HG03196 (cell line): ENCODE measurements at regions not wholly inside any gene's neighbourhood (a gene's known extent, or its start where the extent isn't known, plus 50 kb on each side); places are given as distances from the start of the nearest gene placed in this dataset.
"Not testable (repeated sequence)": the region's sequence is repeated elsewhere in the genome, so short reads cannot be mapped to it uniquely, and the experiment has no call there.

ENCODE experiments used
- ATAC-seq: cut with Tn5 transposase; IDR thresholded peaks from one replicate; pipeline ENCODE4 v1.9.1; 2021; ENCODE audit not compliant: unreplicated experiment

DNA sequence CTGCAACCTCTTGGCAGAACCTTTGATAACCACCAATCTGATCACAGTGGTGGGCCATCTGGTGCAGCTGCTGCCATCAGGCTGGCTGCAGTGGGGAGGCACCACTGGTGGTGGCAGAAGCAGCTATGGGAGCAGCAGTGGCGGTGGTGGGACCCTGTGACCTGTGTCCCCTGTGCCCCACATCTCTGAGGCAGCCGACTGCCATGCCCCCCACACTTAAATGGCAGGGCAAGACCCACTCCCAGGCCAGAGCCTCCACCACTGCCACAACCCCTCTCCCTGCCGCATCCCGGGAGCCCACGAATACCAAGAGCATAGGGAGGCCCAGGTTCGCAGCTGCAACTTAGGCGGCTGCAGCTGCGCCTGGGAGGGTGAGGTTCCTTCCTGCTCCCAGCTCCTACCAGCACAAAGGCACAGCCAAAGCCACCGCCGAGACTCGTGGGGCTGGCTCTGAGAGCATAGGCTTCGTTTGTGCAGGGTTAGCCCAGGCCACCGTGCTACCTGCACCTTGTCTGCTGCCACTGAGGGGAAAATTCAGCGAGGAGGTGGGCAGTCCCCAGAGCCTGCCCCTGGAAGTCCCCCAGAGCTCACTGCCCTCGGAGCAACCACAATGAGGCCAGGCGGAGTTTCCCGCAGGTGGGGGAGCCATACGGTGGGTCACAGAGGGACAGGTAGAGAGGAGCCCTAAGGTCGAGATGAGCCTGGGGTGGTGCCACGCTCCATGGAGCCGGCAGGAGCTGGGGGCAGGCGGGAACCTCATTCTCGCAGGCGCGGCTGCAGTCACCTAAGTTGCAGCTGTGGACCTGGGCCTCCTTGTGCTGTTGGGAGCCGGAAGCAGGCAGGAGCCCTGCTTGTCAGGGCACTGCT, 518.7 kb downstream of the RWDD3 start:
- no peak for ATAC-seq

DNA sequence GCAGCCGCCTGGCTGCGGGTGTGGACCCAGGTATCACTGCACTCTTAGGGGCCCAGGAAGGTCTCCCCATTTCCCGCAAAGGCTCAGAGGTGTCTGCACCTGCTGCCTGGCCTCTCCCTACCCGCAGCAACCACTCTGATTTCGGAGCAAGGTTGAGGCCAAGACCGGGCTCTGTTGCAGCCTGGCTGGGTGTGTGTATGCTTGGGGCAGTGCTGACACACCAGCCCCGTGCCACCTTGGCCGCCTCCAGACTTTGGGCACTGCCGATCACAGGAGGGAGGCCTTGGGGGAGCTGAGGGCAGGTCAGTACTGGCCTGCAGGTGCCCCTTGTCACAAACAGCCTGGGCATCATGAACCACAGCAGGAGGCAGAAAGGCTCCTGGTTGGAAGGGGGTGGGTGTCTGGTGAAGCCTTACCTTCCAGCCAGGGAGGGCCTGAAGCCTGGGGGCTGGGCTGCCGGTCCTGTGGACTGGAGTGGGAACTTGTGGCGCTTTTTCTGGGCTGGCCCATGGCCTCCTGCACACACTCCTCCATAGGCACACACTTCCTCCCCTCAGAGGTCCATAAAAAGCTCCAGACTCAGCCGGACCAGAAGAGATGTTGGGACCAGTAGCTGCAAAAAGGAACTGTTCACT, 519.5 kb downstream of the RWDD3 start:
- ATAC-seq = no peak

DNA sequence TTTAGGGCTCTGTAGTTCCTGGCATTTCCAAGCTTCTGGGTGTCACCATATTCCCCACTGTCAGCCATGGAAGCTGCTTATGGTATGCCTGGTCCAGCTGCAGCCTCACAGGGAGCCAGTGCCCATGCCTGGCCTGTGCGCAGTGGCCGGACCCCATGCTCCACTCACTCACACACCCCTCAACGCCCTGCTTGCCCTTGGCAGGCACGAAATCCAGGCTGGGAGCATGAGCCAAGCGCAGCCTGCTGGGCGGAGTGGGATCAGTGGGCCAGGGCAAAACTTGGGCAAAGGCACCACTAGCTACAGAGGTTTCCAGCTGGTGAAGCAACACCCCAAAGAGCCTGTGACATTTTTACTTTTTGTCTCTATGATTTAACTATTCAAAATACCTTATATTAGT, 520.4 kb downstream of the RWDD3 start:
- no peak for ATAC-seq

DNA sequence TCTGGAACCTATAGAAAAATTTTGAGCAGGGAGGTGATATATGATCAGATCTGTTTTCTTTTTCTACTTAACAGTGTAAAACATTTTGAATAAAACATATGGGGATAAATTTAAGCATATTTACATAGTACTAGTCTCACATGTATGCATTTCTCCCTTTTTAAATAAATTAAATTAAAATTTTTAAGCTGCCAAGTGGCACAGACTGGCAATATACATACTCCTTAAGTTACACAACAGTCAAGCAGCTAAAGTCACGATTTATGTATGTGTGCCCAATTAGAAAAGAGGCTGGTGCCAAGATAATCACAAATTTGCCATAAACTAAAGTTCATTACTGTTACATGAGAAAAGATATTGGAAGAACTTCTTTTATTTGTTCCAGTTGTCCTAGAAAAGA, 532.0 kb downstream of the RWDD3 start:
- ATAC-seq = no peak

DNA sequence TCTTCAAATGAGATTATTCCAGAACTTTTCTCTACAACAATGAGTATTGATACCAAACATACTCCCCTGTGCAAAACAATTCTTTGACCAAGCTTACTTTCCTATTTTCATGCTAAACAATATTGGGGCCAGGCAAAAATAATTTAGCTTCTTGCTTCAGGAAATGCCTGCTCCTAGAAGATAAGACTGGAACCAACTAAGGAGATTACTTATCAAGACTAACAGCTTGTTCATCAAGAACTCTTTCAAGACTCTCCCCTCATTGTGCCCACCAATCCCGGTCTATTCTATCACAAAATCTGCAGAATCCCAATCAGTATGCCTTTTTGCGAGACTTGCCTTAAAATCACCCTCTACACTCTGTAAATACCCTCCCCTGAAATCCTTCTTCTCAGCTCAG, 536.6 kb downstream of the RWDD3 start:
- no peak for ATAC-seq

DNA sequence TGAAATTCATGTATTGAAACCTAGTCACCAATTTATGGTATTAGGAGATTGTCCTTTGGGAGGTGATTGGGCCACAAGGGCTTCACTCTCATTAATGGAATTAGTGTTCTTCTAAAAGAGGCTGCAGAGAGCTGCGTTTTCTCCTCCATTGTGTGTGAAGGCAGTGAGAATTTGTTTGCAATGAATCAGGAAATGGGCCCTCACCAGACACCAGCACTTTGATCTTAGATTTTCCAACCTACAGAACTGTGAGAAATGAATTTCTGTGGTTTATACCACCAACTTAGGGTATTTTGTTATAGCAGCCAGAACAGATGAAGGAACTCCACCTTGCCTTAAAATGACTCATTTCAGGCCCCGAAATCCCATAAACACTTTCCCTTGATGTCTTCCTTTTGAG, 544.2 kb downstream of the RWDD3 start:
- no peak for ATAC-seq

DNA sequence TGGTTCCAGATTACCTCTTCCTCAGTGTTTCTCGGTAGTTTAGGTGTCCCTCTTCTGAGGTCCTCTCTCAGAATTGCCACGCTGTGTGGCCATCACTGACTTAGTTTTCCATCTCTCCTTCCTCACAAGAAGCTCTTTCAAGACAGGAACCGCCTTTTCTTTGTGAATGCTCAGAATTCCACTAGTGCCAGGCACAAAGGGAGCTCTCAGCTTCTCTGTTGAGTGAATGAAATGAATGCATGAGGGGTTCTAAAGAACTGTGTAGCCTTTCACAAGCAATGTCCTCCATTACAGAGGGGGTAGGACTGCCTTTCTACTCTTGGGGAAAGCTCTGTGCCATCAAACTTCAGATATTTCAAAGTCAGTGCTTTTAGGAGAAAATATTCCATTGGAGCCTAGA, 546.8 kb downstream of the RWDD3 start:
- no peak for ATAC-seq

DNA sequence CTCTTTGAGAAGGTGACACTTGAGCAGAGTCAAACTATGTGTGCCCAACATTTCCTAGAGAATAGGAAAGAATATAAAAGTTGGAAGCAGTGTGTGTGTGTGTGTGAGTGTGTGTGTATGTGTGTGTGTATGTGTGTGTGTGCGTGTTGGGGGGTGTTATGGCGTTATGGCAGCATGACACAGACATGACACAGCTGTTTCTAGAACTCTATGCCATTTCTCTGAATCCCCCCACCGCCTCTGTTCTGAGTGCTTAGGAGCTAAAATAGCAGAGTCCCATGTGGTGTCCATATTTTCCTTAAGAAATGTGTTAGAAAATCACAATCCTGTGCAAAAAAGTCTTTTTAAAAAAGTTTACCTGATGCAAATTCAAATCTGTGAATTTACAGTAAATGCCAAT, 556.1 kb downstream of the RWDD3 start:
- no peak for ATAC-seq

DNA sequence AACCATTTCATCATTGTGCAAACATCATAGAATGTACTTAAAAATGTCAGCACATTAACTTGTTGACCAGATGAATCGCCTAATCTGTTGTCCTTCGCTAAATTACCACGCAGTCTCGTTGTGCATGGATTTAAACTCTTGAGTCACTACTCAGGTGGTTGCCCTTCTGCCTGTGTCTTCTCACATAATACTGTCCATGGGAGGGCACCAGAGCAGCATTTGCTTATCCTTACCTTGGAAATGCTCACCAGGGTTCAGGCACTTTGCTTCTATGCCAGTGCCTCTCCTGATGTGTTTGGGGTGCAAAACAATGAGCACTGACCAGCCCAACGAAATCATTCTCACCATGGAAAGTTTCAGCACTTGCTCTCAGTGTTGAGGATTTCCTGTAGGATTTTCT, 559.9 kb downstream of the RWDD3 start:
- no peak for ATAC-seq

DNA sequence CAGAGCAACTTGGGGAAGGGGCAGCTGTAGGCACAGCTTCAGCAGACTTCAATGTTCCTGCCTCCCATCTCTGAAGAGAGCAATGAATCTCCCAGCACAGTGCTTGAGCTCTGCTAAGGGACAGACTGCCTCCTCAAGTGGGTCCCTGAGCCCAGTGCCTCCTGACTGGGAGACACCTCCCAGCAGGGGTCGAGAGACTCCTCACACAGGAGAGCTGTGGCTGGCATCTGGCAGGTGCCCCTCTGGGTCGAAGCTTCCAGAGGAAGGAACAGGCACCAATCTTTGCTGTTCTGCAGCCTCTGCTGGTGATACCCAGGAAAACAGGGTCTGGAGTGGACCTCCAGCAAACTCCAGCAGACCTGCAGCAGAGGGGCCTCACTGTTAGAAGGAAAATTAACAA, 563.8 kb downstream of the RWDD3 start:
- not testable (repeated sequence) for ATAC-seq

DNA sequence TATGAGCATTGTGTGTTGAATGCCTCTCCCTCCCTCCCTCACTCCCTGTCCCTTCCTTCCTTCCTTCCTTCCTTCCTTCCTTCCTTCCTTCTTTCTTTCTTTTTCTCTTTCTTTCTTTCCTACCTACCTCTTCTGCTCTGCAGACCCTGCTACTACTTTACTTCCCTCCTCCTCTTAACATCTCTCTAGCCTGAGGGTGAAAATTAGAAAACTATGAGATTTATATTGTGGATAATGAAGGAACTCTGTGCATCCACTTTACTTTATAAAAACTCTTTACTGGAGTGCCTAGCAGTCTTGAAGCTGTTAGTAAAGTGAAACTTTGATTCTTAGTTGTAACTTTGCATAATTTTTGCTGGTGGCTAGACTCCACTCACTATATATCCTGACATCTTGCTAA, 572.2 kb downstream of the RWDD3 start:
- no peak for ATAC-seq

DNA sequence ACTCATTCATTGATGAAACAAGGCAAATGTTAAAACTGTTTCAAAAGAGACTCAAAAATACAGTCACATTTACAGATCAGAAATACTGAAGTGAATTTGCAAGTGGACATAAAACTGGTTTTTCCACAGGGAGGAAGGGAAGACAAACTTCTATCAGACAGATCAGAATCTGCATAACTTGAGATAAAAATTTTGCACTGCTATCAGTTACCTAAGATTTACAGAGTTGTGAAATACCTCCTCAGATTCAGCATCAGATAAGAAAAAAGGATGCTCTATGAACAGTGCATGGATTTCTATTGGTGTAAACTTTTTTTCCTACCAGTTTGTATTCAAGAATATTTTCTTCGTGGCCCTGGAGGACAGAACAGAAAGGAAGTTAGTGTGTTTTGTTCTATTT, 575.4 kb downstream of the RWDD3 start:
- ATAC-seq = no peak

DNA sequence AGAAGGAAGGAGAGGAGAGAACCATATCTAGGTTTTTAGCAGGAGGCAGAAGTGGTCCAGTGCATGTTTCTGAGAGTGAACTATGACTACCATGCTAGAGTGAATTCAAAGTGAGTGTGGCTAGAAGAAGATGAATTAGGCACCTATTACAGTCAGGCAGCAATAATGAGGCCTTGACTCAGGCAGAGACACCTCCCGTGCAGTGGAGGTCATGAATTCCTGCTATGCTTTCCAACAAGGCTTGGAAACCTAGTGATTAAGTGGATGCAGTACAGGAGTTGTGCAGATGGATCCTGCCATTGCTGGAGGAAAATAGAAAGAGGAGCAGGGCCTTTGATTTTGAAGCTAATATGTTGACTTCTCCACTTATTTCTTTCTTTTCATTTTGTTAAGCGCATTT, 581.5 kb downstream of the RWDD3 start:
- no peak for ATAC-seq

DNA sequence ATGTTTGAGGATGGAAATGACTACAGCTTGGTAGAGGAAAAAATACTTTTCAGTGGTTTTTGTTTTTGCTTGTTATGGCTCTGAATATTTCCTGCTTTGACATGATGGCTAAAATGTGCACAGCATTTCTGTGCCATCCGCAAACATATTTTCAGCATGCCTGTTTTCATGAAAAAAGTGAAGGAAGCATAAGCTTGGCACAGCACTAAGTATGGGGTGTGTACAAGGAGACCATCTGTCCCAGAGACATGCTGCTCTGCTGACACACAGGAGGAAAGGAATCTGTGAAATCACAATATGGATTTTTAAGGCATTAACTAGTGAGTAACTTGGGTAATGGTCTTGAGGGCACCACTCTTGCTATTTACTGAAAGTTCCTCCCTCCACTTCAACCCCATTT, 595.5 kb downstream of the RWDD3 start:
- no peak for ATAC-seq

DNA sequence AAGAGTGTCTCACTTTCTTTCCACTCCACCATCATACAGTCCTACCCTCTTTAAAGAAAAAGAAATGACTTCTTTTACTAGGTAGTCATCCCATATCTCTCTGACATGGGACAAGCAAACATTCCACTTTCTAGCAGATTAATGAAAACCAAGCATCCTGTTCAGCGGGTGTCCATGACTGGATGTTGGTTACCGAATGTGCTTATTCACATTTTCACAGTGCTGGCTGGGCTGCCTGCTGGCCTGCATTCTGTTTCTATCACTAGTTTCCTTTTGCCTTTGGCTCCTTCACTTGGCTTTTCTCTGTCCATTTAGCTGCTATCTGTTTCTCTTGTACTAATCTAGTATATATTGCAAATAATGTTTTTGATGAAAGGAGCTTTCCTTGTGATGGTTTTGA, 598.4 kb downstream of the RWDD3 start:
- ATAC-seq = no peak

DNA sequence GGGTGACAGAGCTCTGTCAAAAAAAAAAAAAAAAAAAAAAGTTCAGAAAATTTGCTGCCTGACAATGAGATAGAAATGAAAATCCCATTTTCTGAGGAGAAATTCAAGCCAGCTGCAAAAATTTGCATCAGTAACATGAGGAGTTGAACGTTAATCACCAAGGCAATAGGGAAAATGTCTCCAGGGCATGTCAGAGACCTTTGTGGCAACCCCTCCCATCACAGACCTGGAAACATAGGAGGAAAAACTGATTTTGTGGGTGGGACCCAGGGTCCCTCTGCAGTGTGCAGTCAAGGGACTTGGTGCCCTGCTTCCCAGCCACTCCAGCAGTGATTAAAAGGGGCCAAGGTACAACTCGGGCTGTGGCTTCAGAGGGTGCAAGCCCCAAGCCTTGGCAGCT, 615.4 kb downstream of the RWDD3 start:
- no peak for ATAC-seq

DNA sequence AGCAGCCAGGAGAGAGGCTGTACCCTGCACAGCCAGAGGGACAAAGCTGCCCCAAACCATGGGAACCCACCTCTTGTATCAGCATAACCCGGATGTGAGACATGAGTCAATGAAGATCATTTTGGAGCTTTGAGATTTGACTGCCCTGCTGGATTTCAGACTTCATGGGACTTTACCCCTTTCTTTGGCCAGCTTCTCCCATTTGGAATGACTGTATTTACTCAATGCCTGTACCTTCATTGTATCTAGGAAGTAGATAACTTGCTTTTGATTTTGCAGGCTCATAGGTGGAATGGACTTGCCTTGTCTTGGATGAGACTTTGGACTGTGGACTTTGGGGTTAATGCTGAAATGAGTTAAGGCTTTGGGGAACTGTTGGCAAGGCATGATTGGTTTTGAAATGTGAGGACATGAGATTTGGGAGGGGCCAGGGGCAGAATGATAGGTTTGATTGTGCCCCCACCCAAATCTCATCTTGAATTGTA, 616.2 kb downstream of the RWDD3 start:
- ATAC-seq = no peak

DNA sequence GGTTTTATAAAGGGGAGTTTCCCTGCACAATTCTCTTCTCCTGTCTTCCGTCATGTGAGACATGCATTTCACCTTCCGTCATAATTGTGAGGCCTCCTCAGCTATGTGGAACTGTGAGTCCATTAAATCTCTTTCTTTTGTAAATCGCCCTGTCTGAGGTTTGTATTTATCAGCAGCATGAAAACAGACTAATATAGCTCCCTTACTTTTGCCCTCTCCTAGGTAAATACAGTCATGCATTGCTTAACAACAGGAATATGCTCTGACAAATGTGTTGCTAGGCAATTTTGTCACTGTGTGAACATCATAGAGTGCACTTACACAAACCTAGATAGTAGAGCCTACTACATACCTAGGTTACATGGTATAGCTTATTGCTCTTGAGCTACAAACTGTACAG, 616.8 kb downstream of the RWDD3 start:
- no peak for ATAC-seq

DNA sequence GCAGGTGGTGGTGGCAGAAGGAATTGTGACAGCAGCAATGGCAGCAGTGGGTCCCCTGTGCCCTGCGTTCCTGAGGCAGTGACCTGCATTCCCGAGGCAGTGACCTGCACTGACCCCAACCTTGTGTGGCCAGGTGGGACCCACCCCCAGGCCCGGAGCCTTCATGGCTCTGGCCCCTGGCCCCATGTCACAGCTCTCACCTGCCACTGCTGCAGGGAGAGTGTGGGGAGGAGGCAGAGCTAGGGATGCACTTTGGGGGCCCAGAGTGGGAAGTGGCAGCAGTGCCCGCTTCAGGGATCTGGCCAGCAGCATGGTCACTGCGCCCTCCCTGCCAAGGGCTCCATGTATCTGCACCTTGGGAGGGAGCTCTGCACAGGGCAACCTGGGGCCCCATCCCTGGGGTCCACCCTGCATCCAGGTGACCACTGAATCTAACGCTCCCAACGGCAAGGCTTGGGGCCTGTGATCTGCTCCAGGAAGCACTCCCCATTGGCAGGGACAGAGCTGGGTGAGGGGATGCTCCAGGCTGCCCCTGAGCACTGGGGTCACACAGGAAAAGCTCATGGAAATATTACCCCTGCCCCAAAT, 618.6 kb downstream of the RWDD3 start:
- ATAC-seq = no peak

DNA sequence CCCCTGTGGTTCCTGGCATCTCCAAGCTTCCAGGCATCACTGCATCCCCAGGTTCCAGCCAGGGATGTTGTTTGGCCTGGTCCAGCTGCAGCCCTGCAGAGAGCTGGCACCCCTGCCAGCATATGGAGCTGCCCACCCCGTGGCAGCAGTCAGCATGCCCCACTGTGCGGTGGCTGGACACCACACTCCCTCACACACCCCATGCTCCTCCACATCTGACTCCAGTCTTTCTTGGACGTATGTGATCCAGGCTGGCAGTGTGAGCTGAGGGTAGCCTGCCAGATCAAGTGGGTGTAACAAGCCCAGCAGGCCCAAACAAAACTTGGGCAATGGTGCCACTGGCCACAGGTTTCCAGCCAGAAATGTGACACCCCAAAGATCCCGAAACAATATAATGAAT, 620.4 kb downstream of the RWDD3 start:
- no peak for ATAC-seq

DNA sequence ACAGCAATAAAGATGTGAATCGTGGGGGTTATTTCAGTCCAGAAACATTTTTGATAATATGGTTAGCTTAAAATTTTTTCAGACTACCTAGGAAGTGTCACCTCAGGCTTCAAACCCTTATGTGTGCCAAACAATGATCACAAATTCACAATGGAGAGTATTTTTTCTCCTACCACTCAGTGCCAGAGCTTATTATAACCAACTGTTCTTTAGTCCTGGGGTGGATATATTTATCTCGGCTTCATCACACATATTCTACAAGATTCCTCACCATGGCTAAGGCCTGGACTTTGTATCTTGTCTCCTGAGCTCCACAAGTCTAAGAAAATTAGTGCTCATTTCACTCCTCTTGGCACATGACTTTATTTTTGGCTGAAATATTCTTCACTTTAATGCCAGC, 629.1 kb downstream of the RWDD3 start:
- ATAC-seq = no peak

DNA sequence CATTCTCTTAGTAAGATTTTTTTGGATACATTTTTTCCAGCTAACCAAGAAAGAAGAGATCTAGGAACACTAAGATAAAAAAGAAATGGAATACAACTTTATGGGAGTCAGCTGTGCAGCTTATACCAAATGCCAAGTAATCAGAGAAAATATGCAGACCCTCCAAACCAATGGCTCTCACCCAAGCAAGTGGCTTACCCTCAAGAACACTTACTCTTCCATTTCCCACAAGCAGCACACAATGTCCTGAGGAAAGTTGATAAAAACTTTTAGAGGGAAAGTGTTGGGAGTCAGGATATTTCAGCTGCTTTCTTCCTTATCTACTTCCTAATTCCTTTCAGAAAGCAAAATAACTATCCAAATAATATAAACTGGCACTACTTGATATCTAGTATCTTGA, 631.8 kb downstream of the RWDD3 start:
- ATAC-seq = no peak
